ENCODE measurements at regions not wholly inside any gene's neighbourhood (a gene's known extent, or its start where the extent isn't known, plus 50 kb on each side); places are given as distances from the start of the nearest gene placed in this dataset.
"Not testable (repeated sequence)": the region's sequence is repeated elsewhere in the genome, so short reads cannot be mapped to it uniquely, and the experiment has no call there.

- DNase-seq (ENCODE audit: low read depth in 2 of 3, low spot score in 2 of 3), result no peak
These were observed 279.2 kb downstream of the ALG10 start for GRCh38 chr12:34301251-34302130.

- DNase-seq (ENCODE audit: low read depth in 2 of 3, low spot score in 2 of 3), result no peak
These were observed 280.0 kb downstream of the ALG10 start for GRCh38 chr12:34302131-34302885.

GRCh38 chr12:34303091-34303870, 281.0 kb downstream of the ALG10 start:
- DNase-seq (ENCODE audit: low read depth in 2 of 3, low spot score in 2 of 3), result no peak

GRCh38 chr12:34304001-34304400, 281.7 kb downstream of the ALG10 start:
- DNase-seq (ENCODE audit: low read depth in 2 of 3, low spot score in 2 of 3), result no peak

- no peak for DNase-seq (ENCODE audit: low read depth in 2 of 3, low spot score in 2 of 3)
These were observed 282.2 kb downstream of the ALG10 start for GRCh38 chr12:34304546-34304945.

GRCh38 chr12:34305176-34305575, 282.9 kb downstream of the ALG10 start:
- no peak for DNase-seq (ENCODE audit: low read depth in 2 of 3, low spot score in 2 of 3)

GRCh38 chr12:34306133-34306830, 284.0 kb downstream of the ALG10 start:
- no peak for DNase-seq (ENCODE audit: low read depth in 2 of 3, low spot score in 2 of 3)

GRCh38 chr12:34309806-34310804, 287.8 kb downstream of the ALG10 start:
- DNase-seq (ENCODE audit: low read depth in 2 of 3, low spot score in 2 of 3), result not testable (repeated sequence)

GRCh38 chr12:34311337-34311736, 289.0 kb downstream of the ALG10 start:
- DNase-seq (ENCODE audit: low read depth in 2 of 3, low spot score in 2 of 3), result no peak

GRCh38 chr12:34327671-34328070, 305.4 kb downstream of the ALG10 start:
- no peak for DNase-seq (ENCODE audit: low read depth in 2 of 3, low spot score in 2 of 3)

GRCh38 chr12:34333337-34333736, 311.0 kb downstream of the ALG10 start:
- DNase-seq (ENCODE audit: low read depth in 2 of 3, low spot score in 2 of 3), result no peak

GRCh38 chr12:34334538-34334937, 312.2 kb downstream of the ALG10 start:
- DNase-seq (ENCODE audit: low read depth in 2 of 3, low spot score in 2 of 3), result no peak

- DNase-seq (ENCODE audit: low read depth in 2 of 3, low spot score in 2 of 3), result no peak
These were observed 312.9 kb downstream of the ALG10 start for GRCh38 chr12:34334953-34335743.

GRCh38 chr12:34335819-34336262, 313.5 kb downstream of the ALG10 start:
- no peak for DNase-seq (ENCODE audit: low read depth in 2 of 3, low spot score in 2 of 3)

- no peak for DNase-seq (ENCODE audit: low read depth in 2 of 3, low spot score in 2 of 3)
These were observed 314.5 kb downstream of the ALG10 start for GRCh38 chr12:34336619-34337465.

GRCh38 chr12:34338751-34339150, 316.5 kb downstream of the ALG10 start:
- DNase-seq (ENCODE audit: low read depth in 2 of 3, low spot score in 2 of 3), result no peak

GRCh38 chr12:34339922-34340321, 317.6 kb downstream of the ALG10 start:
- DNase-seq (ENCODE audit: low read depth in 2 of 3, low spot score in 2 of 3), result no peak
